ENCODE measurements at regions not wholly inside any gene's neighbourhood (a gene's known extent, or its start where the extent isn't known, plus 50 kb on each side); places are given as distances from the start of the nearest gene placed in this dataset.
"Not testable (repeated sequence)": the region's sequence is repeated elsewhere in the genome, so short reads cannot be mapped to it uniquely, and the experiment has no call there.

GRCh38 chr22:11932212-11932611, 3595.8 kb upstream of the OR11H1 start:
- intact Hi-C loops (cut with DNase I); H3K36me3 ChIP-seq (replicated peaks in 1 of 2); H3K4me1 ChIP-seq (replicated peaks in 1 of 2); H3K4me3 ChIP-seq; H3K27me3 ChIP-seq; H3K9me3 ChIP-seq (replicated peaks in 1 of 3); H3K27ac ChIP-seq: not testable (repeated sequence)
- peak in 3 of 7 donors; percentile 6 to 51 (median 9) for DNase-seq
- 38 to 65% (median 61%) methylated on average over 2 to 3 of the region's 3 CpGs; no CpG with 5 or more reads in 1 of the 4 donors for WGBS, 4 donors

- intact Hi-C loops (cut with DNase I); DNase-seq; H3K27ac ChIP-seq; H3K36me3 ChIP-seq (replicated peaks in 1 of 2); H3K4me1 ChIP-seq (replicated peaks in 1 of 2); H3K27me3 ChIP-seq; H3K4me3 ChIP-seq; H3K9me3 ChIP-seq (replicated peaks in 1 of 3): not testable (repeated sequence)
- WGBS, 4 donors, result 36 to 74% (median 72%) methylated on average over 2 to 11 of the region's 11 CpGs; no CpG with 5 or more reads in 1 of the 4 donors
These were observed 3559.9 kb upstream of the OR11H1 start for GRCh38 chr22:11967915-11968616.

- intact Hi-C loops (cut with DNase I); H3K4me1 ChIP-seq (replicated peaks in 1 of 2); H3K9me3 ChIP-seq (replicated peaks in 1 of 3); H3K36me3 ChIP-seq (replicated peaks in 1 of 2); H3K27me3 ChIP-seq; H3K27ac ChIP-seq; DNase-seq; H3K4me3 ChIP-seq: not testable (repeated sequence)
- WGBS, 4 donors, result 46 to 62% (median 53%) methylated on average over 6 to 35 of the region's 35 CpGs
These were observed 3554.1 kb upstream of the OR11H1 start for GRCh38 chr22:11973856-11974255.
